Right lobe of liver (tissue), 6 donors: ENCODE measurements at regions not wholly inside any gene's neighbourhood (a gene's known extent, or its start where the extent isn't known, plus 50 kb on each side); places are given as distances from the start of the nearest gene placed in this dataset.
A peak's percentile ranks its signal among the peaks of the same experiment; 100 is the strongest.
"Not testable (repeated sequence)": the region's sequence is repeated elsewhere in the genome, so short reads cannot be mapped to it uniquely, and the experiment has no call there.

Source experiments
- ATAC-seq, 4 donors: fragments of 200-7000 bp; cut with Tn5 transposase; one replicate each; pipeline ENCODE4 v1.9.1; 2020; ENCODE audit warnings: mild to moderate bottlenecking in 4 of 4, moderate library complexity in 4 of 4
- DNase-seq, 3 donors: peaks; one replicate each; pipeline ENCODE4 v3.0.0-alpha.2; 2020
- H3K27ac ChIP-seq, 3 donors: fragments of 200-600 bp; one replicate each; pipeline ENCODE4 v1.8.0; 2022
- H3K27me3 ChIP-seq, 2 donors: fragments of 200-600 bp; one replicate each; pipeline ENCODE4 v1.8.0; 2022
- H3K36me3 ChIP-seq, 4 donors: fragments of 200-600 bp; sonication (generic) in 1 of 4; one replicate each; pipeline versions ENCODE4 v1.5.1 to v1.8.0; 2017 to 2022; ENCODE audit warnings: control low read depth in 1 of 4
- H3K4me1 ChIP-seq, 4 donors: fragments of 200-600 bp; sonication (generic) in 1 of 4; one replicate each; pipeline versions ENCODE4 v1.5.1 to v1.8.0; 2017 to 2022; ENCODE audit warnings: control low read depth in 1 of 4
- H3K4me3 ChIP-seq, 3 donors: fragments of 200-600 bp; one replicate each; pipeline ENCODE4 v1.8.0; 2022
- H3K9me3 ChIP-seq, 4 donors: fragments of 200-600 bp; sonication (generic) in 1 of 4; one replicate each; pipeline versions ENCODE4 v1.5.1 to v1.8.0; 2017 to 2022; ENCODE audit warnings: control low read depth in 1 of 4
- POLR2A ChIP-seq: fragments of 450-650 bp; IDR thresholded peaks from one replicate; pipeline ENCODE4 v1.6.1; 2017; ENCODE audit warnings: antibody characterized with exemption, mild to moderate bottlenecking
- whole genome bisulfite sequencing: methylation state at CpG from one replicate; pipeline ENCODE4 v1.1.6; 2018; ENCODE audit warnings: low coverage, low lambda C conversion rate; ENCODE audit not compliant: insufficient coverage; ENCODE audit errors: missing lambda C conversion rate; 5-methylcytosine and 5-hydroxymethylcytosine counted together
- intact Hi-C, 2 donors: fragments of 100-400 bp; cut with DNase I; formaldehyde crosslinking; loops; one replicate each; pipeline versions ENCODE4 v1.11.2 to v1.14.1; 2022
- TF ChIP-seq, protein P1 (sequence below), 4 donors: fragments of 200-600 bp in 3 of 4; fragments of 450-650 bp in 1 of 4; IDR thresholded peaks; one replicate each; pipeline versions ENCODE4 v1.5.1 to v1.8.0; 2016 to 2022; ENCODE audit warnings: antibody characterized with exemption in 4 of 4, mild to moderate bottlenecking in 2 of 4
- donor health status: DM: no; HTN: yes; CAD: no.
- donor health status: DM: no; HTN: no; CAD: no.
- donor health status: DM: no; HTN: no; CAD: no.
- donor health status: DM: no; HTN: yes; CAD: no.
- donor health status: DM: no; HTN: yes; CAD: no.

DNA sequence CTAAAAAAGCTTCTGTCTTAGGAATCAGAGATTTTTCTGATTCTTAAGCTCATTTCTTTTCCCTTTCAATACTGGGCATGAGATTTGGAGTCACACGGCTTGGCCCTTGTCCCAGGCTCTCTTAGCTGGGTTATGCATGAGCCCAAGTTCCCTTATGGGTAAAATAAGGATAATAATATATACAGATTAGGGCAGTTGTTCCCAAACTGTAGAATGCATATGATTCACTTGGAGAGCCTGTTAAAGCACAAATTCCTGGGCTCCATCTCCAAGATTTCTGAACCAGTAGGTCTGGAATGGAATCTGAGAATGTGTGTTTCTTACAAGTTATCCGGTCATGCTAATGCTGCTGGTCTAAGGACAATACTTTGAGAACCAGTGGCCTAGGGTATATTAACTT, 154.0 kb downstream of the REEP3 start:
- H3K4me3 ChIP-seq: no peak overlapping the region

DNA sequence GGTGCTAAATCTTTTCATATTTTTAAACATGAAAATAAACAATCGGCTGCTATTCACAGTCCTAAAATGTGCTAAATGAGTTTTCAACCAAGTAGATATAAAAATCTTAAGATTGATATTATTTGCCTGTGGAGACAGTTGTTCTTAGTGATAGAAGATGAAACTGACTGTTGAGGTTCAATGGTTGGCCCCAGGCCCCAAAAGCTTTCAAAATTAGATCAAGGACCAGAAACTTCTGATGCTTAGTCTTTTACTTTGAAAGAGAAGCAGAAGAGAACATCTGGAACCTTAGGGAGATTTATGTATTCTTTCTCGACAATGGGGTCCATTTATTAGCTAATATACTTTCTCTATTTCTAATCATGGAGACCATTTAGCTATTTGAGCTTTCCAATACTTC, 155.8 kb downstream of the REEP3 start:
- Histone ChIP-seq H3K27me3 (no peaks in the 10 kb centered on the region), H3K4me1 (no peaks in the 10 kb centered on the region), H3K36me3 (no peaks in the 10 kb centered on the region), H3K27ac (no peak overlapping the region), H3K4me3 (no peak overlapping the region), H3K9me3 (no peaks in the 10 kb centered on the region)
- DNase-seq: no peak
- WGBS: 61% methylated on average over 2 of the region's 2 CpGs
- intact Hi-C loops: no loop called here
- no peak for ATAC-seq
- TF ChIP-seq, protein P1, sequence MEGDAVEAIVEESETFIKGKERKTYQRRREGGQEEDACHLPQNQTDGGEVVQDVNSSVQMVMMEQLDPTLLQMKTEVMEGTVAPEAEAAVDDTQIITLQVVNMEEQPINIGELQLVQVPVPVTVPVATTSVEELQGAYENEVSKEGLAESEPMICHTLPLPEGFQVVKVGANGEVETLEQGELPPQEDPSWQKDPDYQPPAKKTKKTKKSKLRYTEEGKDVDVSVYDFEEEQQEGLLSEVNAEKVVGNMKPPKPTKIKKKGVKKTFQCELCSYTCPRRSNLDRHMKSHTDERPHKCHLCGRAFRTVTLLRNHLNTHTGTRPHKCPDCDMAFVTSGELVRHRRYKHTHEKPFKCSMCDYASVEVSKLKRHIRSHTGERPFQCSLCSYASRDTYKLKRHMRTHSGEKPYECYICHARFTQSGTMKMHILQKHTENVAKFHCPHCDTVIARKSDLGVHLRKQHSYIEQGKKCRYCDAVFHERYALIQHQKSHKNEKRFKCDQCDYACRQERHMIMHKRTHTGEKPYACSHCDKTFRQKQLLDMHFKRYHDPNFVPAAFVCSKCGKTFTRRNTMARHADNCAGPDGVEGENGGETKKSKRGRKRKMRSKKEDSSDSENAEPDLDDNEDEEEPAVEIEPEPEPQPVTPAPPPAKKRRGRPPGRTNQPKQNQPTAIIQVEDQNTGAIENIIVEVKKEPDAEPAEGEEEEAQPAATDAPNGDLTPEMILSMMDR (IDR thresholded peaks at IDR 0.05): no peak
- no peak for TF ChIP-seq POLR2A

More for the DNA sequence above, 154.0 kb downstream of the REEP3 start:
- Histone ChIP-seq H3K4me1 (peaks cover 0 to 10% (median 3%) of the 10 kb centered on the region in 4 donors), H3K36me3 (no peaks in the 10 kb centered on the region), H3K9me3 (no peaks in the 10 kb centered on the region), H3K27me3 (no peaks in the 10 kb centered on the region), H3K27ac (no peak overlapping the region)
- DNase-seq (no peak), ATAC-seq (peak in 1 of 4 donors; percentile 14)
- intact Hi-C loops: no loop called here
- 90% methylated on average over 2 of the region's 2 CpGs for WGBS
- TF ChIP-seq POLR2A: no peak
- TF ChIP-seq, protein P1 (IDR thresholded peaks at IDR 0.05): no peak

DNA sequence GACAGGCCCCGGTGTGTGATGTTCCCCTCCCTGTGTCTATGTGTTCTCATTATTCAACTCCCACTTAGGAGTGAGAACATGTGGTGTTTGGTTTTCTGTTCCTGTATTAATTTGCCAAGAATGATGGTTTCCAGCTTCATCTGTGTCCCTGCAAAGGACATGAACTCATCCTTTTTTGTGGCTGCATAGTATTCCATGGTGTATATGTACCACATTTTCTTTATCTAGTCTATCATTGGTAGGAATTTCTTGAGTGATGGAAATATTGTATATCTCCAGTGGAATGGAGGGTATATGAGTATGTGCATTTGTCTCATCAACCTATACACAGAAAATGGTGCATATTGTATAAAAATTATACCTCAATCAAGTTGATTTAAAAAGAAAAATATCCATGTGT, 159.3 kb downstream of the REEP3 start:
- H3K36me3 ChIP-seq, H3K9me3 ChIP-seq, H3K27me3 ChIP-seq, intact Hi-C loops, H3K4me1 ChIP-seq, H3K4me3 ChIP-seq, DNase-seq, H3K27ac ChIP-seq, ATAC-seq: not testable (repeated sequence)
- 100% methylated on average over 1 of the region's 1 CpG for WGBS

DNA sequence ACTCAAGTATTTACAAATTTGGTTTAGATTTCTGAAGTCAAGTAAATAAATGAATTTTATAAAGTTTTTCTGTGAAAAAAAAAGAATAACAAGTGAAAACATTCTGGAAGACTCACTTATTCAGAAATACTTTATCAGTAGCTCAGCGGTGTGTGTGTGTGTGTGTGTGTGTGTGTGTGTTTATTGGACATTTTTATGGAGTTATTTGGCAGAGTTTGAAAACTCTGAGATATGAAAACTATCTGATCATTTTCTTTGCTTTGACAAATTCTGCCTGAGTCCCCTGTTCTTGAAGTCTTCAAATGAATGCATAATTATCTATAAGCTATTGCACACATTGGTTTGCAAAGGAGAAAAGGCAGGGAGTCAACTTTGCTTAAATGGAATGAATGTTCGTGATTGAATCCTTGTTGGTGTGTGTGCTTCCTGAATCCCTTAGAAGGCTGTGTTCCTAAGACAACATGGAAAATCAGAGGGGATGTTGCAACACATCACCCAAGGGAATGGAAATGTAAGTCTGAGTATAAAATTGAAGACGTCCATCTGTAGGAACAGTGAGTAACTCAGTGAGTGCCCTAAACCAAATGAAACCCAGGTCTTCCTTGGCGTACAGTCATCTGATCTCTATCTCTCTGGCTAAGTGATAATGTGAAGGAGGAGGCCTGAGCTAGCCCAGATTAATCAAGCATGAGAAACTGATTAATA, 160.9 kb downstream of the REEP3 start:
- intact Hi-C loops: no loop called here
- no peak overlapping the region for H3K4me3 ChIP-seq
- DNase-seq (no peak), ATAC-seq (peak in 1 of 4 donors; percentile 15)
- no peaks in the 10 kb centered on the region for H3K36me3 ChIP-seq
- no peaks in the 10 kb centered on the region for H3K4me1 ChIP-seq
- no peak overlapping the region for H3K27ac ChIP-seq
- no peaks in the 10 kb centered on the region for H3K27me3 ChIP-seq
- 68% methylated on average over 4 of the region's 4 CpGs for WGBS
- TF ChIP-seq POLR2A: no peak
- TF ChIP-seq, protein P1 (IDR thresholded peaks at IDR 0.05): no peak
- no peaks in the 10 kb centered on the region for H3K9me3 ChIP-seq

DNA sequence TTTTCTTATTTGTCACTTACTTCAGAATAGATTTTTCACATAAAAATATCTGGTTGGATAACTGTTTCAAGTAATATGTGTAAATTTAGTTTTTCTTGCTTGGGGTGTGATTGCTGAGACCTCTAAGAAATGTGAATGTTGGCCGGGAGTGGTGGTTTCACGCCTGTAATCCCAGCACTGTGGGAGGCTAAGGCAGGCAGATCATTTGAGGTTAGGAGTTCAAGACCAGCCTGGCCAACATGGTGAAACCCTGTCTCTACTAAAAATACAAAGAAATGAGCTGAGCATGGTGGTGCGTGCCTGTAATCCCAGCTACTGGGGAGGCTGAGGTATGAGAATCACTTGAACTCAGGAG, 161.5 kb downstream of the REEP3 start:
- ATAC-seq, intact Hi-C loops, H3K4me3 ChIP-seq, H3K36me3 ChIP-seq, DNase-seq, H3K9me3 ChIP-seq, H3K27me3 ChIP-seq, H3K27ac ChIP-seq, H3K4me1 ChIP-seq: not testable (repeated sequence)
- WGBS: 92% methylated on average over 2 of the region's 3 CpGs
